ENCODE measurements at regions not wholly inside any gene's neighbourhood (a gene's known extent, or its start where the extent isn't known, plus 50 kb on each side); places are given as distances from the start of the nearest gene placed in this dataset.
A peak's percentile ranks its signal among the peaks of the same experiment; 100 is the strongest.

DNA sequence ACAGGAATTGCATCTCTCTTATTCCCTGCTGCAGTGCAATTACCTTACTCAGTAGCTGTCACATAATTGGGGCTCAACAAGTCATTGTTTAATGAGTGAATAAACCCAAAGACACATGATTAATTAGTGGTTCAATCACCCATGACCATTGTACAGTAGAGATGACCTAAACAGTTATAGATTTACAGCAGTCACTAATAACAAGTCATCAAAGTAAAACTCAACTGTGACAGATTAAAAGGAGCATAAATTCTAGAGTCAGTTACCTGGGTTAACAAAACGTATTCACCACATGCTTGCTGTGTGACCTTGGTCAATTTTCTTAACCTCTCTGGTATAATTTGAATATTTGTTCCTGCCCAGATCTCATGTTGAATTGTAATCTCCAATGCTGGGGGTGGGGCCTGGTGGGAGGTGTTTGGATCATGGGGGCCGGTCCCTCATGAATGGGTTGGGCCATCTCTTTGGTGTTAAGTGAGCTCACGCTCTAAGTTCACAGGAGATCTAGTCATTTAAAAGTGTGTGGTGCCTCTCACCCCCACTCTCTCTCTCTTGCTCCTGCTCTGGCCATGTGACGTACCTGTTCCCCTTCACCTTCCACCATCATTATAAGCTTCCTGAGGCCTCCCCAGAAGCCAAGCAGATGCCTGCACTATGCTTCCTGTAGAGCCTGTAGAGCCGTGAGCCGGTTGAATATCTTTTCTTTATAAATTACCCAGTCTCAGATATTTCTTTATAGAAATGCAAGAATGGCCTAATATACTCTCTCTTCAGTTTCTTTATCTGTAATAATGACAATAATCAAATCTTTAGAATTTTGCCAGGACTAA is 141.9 kb upstream of the PLEKHG7 start:
- H3K9me3 Mint-ChIP-seq, result no peaks in the 10 kb centered on the region
- Histone ChIP-seq H3K4me3 (ENCODE audit: low read length) (no peak overlapping the region), H3K27ac (ENCODE audit: low read length) (no peak overlapping the region), H3K36me3 (ENCODE audit: control insufficient read depth, insufficient read depth, low read length) (no peaks in the 10 kb centered on the region), H3K9me3 (ENCODE audit: control insufficient read depth, insufficient read depth, low read length) (peaks cover 3% of the 10 kb centered on the region), H3K4me1 (ENCODE audit: control insufficient read depth, insufficient read depth, low read length) (peaks cover 6% of the 10 kb centered on the region), H3K27me3 (ENCODE audit: control insufficient read depth, insufficient read depth, low read length) (no peaks in the 10 kb centered on the region)
- no peaks in the 10 kb centered on the region for H3K27me3 Mint-ChIP-seq (ENCODE audit: low read depth in 2 of 2)
- peaks cover 11 to 13% of the 10 kb centered on the region in 2 donors for H3K4me1 Mint-ChIP-seq
- WGBS (ENCODE audit: insufficient coverage), result 93% methylated on average over 6 of the region's 6 CpGs
- H3K27ac Mint-ChIP-seq, result no peak overlapping the region
- H3K4me3 Mint-ChIP-seq, result no peak overlapping the region
- H3K36me3 Mint-ChIP-seq, result no peaks in the 10 kb centered on the region
- DNase-seq (no peak), ATAC-seq (no peak)
- intact Hi-C loops (cut with micrococcal nuclease), result no loop called here
- no peak for TF ChIP-seq CTCF (IDR thresholded peaks at IDR 0.05)

- Mint-ChIP-seq H3K27ac (peak overlapping the region in 1 of 2 donors; percentile 37), H3K27me3 (ENCODE audit: low read depth in 2 of 2) (no peaks in the 10 kb centered on the region), H3K9me3 (no peaks in the 10 kb centered on the region), H3K4me3 (no peak overlapping the region), H3K36me3 (peaks cover 6% of the 10 kb centered on the region), H3K4me1 (peaks cover 11 to 13% of the 10 kb centered on the region in 2 donors)
- no peak for TF ChIP-seq CTCF (IDR thresholded peaks at IDR 0.05)
- DNase-seq, result no peak
- Histone ChIP-seq H3K36me3 (ENCODE audit: control insufficient read depth, insufficient read depth, low read length) (no peaks in the 10 kb centered on the region), H3K27ac (ENCODE audit: low read length) (no peak overlapping the region), H3K4me3 (ENCODE audit: low read length) (no peak overlapping the region), H3K27me3 (ENCODE audit: control insufficient read depth, insufficient read depth, low read length) (no peaks in the 10 kb centered on the region), H3K4me1 (ENCODE audit: control insufficient read depth, insufficient read depth, low read length) (peaks cover 20% of the 10 kb centered on the region), H3K9me3 (ENCODE audit: control insufficient read depth, insufficient read depth, low read length) (peaks cover 3% of the 10 kb centered on the region)
- 87% methylated on average over 2 of the region's 2 CpGs for WGBS (ENCODE audit: insufficient coverage)
- no peak for ATAC-seq
- intact Hi-C loops (cut with micrococcal nuclease), result no loop called here
These were observed 144.0 kb upstream of the PLEKHG7 start for GRCh38 chr12:92558806-92559205.

- H3K9me3 Mint-ChIP-seq, result no peaks in the 10 kb centered on the region
- H3K27me3 ChIP-seq (ENCODE audit: control insufficient read depth, insufficient read depth, low read length), result no peaks in the 10 kb centered on the region
- ATAC-seq (no peak), DNase-seq (no peak)
- no peak for TF ChIP-seq CTCF (IDR thresholded peaks at IDR 0.05)
- H3K36me3 Mint-ChIP-seq, result peaks cover 6% of the 10 kb centered on the region
- peak overlapping the region; percentile 16 for H3K27ac ChIP-seq (ENCODE audit: low read length)
- H3K27ac Mint-ChIP-seq, result peak overlapping the region in 1 of 2 donors; percentile 37
- no peak overlapping the region for H3K4me3 Mint-ChIP-seq
- no CpG with 5 or more reads among the region's 1 CpG for WGBS (ENCODE audit: insufficient coverage)
- peaks cover 24% of the 10 kb centered on the region for H3K4me1 ChIP-seq (ENCODE audit: control insufficient read depth, insufficient read depth, low read length)
- H3K27me3 Mint-ChIP-seq (ENCODE audit: low read depth in 2 of 2), result no peaks in the 10 kb centered on the region
- H3K4me1 Mint-ChIP-seq, result peaks cover 11 to 13% of the 10 kb centered on the region in 2 donors
- peaks cover 3% of the 10 kb centered on the region for H3K9me3 ChIP-seq (ENCODE audit: control insufficient read depth, insufficient read depth, low read length)
- intact Hi-C loops (cut with micrococcal nuclease), result no loop called here
- no peaks in the 10 kb centered on the region for H3K36me3 ChIP-seq (ENCODE audit: control insufficient read depth, insufficient read depth, low read length)
- H3K4me3 ChIP-seq (ENCODE audit: low read length), result no peak overlapping the region
These were observed 144.5 kb upstream of the PLEKHG7 start for GRCh38 chr12:92558215-92558773.

All from natural killer cell (primary cell).